NCI-H1694 (cell line): ENCODE measurements at regions not wholly inside any gene's neighbourhood (a gene's known extent, or its start where the extent isn't known, plus 50 kb on each side); places are given as distances from the start of the nearest gene placed in this dataset.
"Not testable (repeated sequence)": the region's sequence is repeated elsewhere in the genome, so short reads cannot be mapped to it uniquely, and the experiment has no call there.

Source experiments
- DNase-seq: peaks from one replicate; lab custom pipeline; 2025; lab: John Stamatoyannopoulos, UW

- no peak for DNase-seq
Measured at GRCh38 chr4:111405989-111406388, 739.3 kb upstream of the FAM241A start.

- DNase-seq, result no peak
Measured at GRCh38 chr4:111410571-111410970, 734.7 kb upstream of the FAM241A start.

- DNase-seq, result no peak
Measured at GRCh38 chr4:111417521-111417920, 727.7 kb upstream of the FAM241A start.

GRCh38 chr4:111433441-111433840 lies 711.8 kb upstream of the FAM241A start:
- DNase-seq, result peak; percentile 15

GRCh38 chr4:111434586-111434985 lies 710.7 kb upstream of the FAM241A start:
- DNase-seq, result no peak

- no peak for DNase-seq
Measured at GRCh38 chr4:111435986-111436744, 709.1 kb upstream of the FAM241A start.

- DNase-seq, result no peak
Measured at GRCh38 chr4:111441687-111442086, 703.6 kb upstream of the FAM241A start.

GRCh38 chr4:111444836-111445235 lies 700.4 kb upstream of the FAM241A start:
- not testable (repeated sequence) for DNase-seq

GRCh38 chr4:111449657-111450056 lies 695.6 kb upstream of the FAM241A start:
- DNase-seq, result no peak

GRCh38 chr4:111450867-111451266 lies 694.4 kb upstream of the FAM241A start:
- DNase-seq, result no peak

GRCh38 chr4:111453216-111453615 lies 692.0 kb upstream of the FAM241A start:
- DNase-seq, result no peak

GRCh38 chr4:111454961-111455360 lies 690.3 kb upstream of the FAM241A start:
- DNase-seq, result no peak

GRCh38 chr4:111464251-111465045 lies 680.8 kb upstream of the FAM241A start:
- no peak for DNase-seq

- no peak for DNase-seq
Measured at GRCh38 chr4:111466811-111467604, 678.2 kb upstream of the FAM241A start.

- no peak for DNase-seq
Measured at GRCh38 chr4:111475001-111475400, 670.3 kb upstream of the FAM241A start.

- no peak for DNase-seq
Measured at GRCh38 chr4:111475666-111476065, 669.6 kb upstream of the FAM241A start.

- DNase-seq, result no peak
Measured at GRCh38 chr4:111480510-111480909, 664.7 kb upstream of the FAM241A start.

- DNase-seq, result no peak
Measured at GRCh38 chr4:111483375-111484169, 661.7 kb upstream of the FAM241A start.

GRCh38 chr4:111492496-111492895 lies 652.8 kb upstream of the FAM241A start:
- DNase-seq, result no peak

- no peak for DNase-seq
Measured at GRCh38 chr4:111494471-111494870, 650.8 kb upstream of the FAM241A start.

GRCh38 chr4:111494971-111495370 lies 650.3 kb upstream of the FAM241A start:
- no peak for DNase-seq

- DNase-seq, result no peak
Measured at GRCh38 chr4:111499291-111499690, 646.0 kb upstream of the FAM241A start.
